ENCODE measurements at regions not wholly inside any gene's neighbourhood (a gene's known extent, or its start where the extent isn't known, plus 50 kb on each side); places are given as distances from the start of the nearest gene placed in this dataset.

- Histone ChIP-seq H3K9me3 (replicated peaks) (no peaks in the 10 kb centered on the region), H3K4me1 (replicated peaks) (no peaks in the 10 kb centered on the region), H3K36me3 (no peaks in the 10 kb centered on the region), H3K27ac (no peak overlapping the region), H3K27me3 (replicated peaks) (no peaks in the 10 kb centered on the region), H3K4me3 (no peak overlapping the region)
- DNase-seq (ENCODE audit: low read depth in 1 of 2, low spot score in 2 of 2), result no peak
Measured at GRCh38 chr21:20730441-20730840, 267.8 kb upstream of the NCAM2 start.

- no peak overlapping the region for H3K27ac ChIP-seq
- no peaks in the 10 kb centered on the region for H3K4me1 ChIP-seq (replicated peaks)
- no peak overlapping the region for H3K4me3 ChIP-seq
- H3K27me3 ChIP-seq (replicated peaks), result no peaks in the 10 kb centered on the region
- H3K9me3 ChIP-seq (replicated peaks), result peaks cover 3% of the 10 kb centered on the region; the same call in 1 of the 2 replicates
- no peaks in the 10 kb centered on the region for H3K36me3 ChIP-seq
- no peak for DNase-seq (ENCODE audit: low read depth in 1 of 2, low spot score in 2 of 2)
Measured at GRCh38 chr21:20735257-20735656, 263.0 kb upstream of the NCAM2 start.

GRCh38 chr21:20737227-20737913, 260.8 kb upstream of the NCAM2 start:
- Histone ChIP-seq H3K27ac (no peak overlapping the region), H3K36me3 (no peaks in the 10 kb centered on the region), H3K4me1 (replicated peaks) (no peaks in the 10 kb centered on the region), H3K27me3 (replicated peaks) (no peaks in the 10 kb centered on the region), H3K9me3 (replicated peaks) (peaks cover 3% of the 10 kb centered on the region; the same call in 1 of the 2 replicates), H3K4me3 (no peak overlapping the region)
- no peak for DNase-seq (ENCODE audit: low read depth in 1 of 2, low spot score in 2 of 2)

- H3K36me3 ChIP-seq, result no peaks in the 10 kb centered on the region
- H3K9me3 ChIP-seq (replicated peaks), result peaks cover 3% of the 10 kb centered on the region; the same call in 1 of the 2 replicates
- DNase-seq (ENCODE audit: low read depth in 1 of 2, low spot score in 2 of 2), result no peak
- H3K27me3 ChIP-seq (replicated peaks), result no peaks in the 10 kb centered on the region
- H3K4me1 ChIP-seq (replicated peaks), result no peaks in the 10 kb centered on the region
- no peak overlapping the region for H3K27ac ChIP-seq
- no peak overlapping the region for H3K4me3 ChIP-seq
Measured at GRCh38 chr21:20739421-20739820, 258.8 kb upstream of the NCAM2 start.

- no peaks in the 10 kb centered on the region for H3K36me3 ChIP-seq
- H3K4me1 ChIP-seq (replicated peaks), result no peaks in the 10 kb centered on the region
- DNase-seq (ENCODE audit: low read depth in 1 of 2, low spot score in 2 of 2), result no peak
- no peak overlapping the region for H3K27ac ChIP-seq
- H3K27me3 ChIP-seq (replicated peaks), result no peaks in the 10 kb centered on the region
- H3K4me3 ChIP-seq, result no peak overlapping the region
- H3K9me3 ChIP-seq (replicated peaks), result peaks cover 3% of the 10 kb centered on the region; the same call in 1 of the 2 replicates
Measured at GRCh38 chr21:20741445-20741844, 256.8 kb upstream of the NCAM2 start.

GRCh38 chr21:20760221-20760620, 238.0 kb upstream of the NCAM2 start:
- H3K4me1 ChIP-seq (replicated peaks), result no peaks in the 10 kb centered on the region
- no peak for DNase-seq (ENCODE audit: low read depth in 1 of 2, low spot score in 2 of 2)

GRCh38 chr21:20774737-20775136, 223.5 kb upstream of the NCAM2 start:
- Histone ChIP-seq H3K9me3 (replicated peaks) (peaks cover 2% of the 10 kb centered on the region), H3K4me3 (no peak overlapping the region), H3K27me3 (replicated peaks) (no peaks in the 10 kb centered on the region), H3K36me3 (no peaks in the 10 kb centered on the region), H3K27ac (no peak overlapping the region), H3K4me1 (replicated peaks) (no peaks in the 10 kb centered on the region)
- no peak for DNase-seq (ENCODE audit: low read depth in 1 of 2, low spot score in 2 of 2)

More at GRCh38 chr21:20760221-20760620, 238.0 kb upstream of the NCAM2 start:
- H3K27me3 ChIP-seq (replicated peaks), result no peaks in the 10 kb centered on the region
- H3K36me3 ChIP-seq, result no peaks in the 10 kb centered on the region
- no peak overlapping the region for H3K27ac ChIP-seq
- no peak overlapping the region for H3K4me3 ChIP-seq
- no peaks in the 10 kb centered on the region for H3K9me3 ChIP-seq (replicated peaks)

GRCh38 chr21:20779321-20779720, 218.9 kb upstream of the NCAM2 start:
- Histone ChIP-seq H3K27ac (no peak overlapping the region), H3K9me3 (replicated peaks) (peaks cover 3% of the 10 kb centered on the region), H3K4me1 (replicated peaks) (no peaks in the 10 kb centered on the region), H3K36me3 (no peaks in the 10 kb centered on the region), H3K4me3 (no peak overlapping the region), H3K27me3 (replicated peaks) (no peaks in the 10 kb centered on the region)
- no peak for DNase-seq (ENCODE audit: low read depth in 1 of 2, low spot score in 2 of 2)

- H3K4me1 ChIP-seq (replicated peaks), result no peaks in the 10 kb centered on the region
- DNase-seq (ENCODE audit: low read depth in 1 of 2, low spot score in 2 of 2), result no peak
- no peak overlapping the region for H3K4me3 ChIP-seq
- H3K27ac ChIP-seq, result no peak overlapping the region
- H3K27me3 ChIP-seq (replicated peaks), result no peaks in the 10 kb centered on the region
- H3K9me3 ChIP-seq (replicated peaks), result peaks cover 4% of the 10 kb centered on the region; the same call in 1 of the 2 replicates
- no peaks in the 10 kb centered on the region for H3K36me3 ChIP-seq
Measured at GRCh38 chr21:20783611-20784010, 214.6 kb upstream of the NCAM2 start.

- no peak for DNase-seq (ENCODE audit: low read depth in 1 of 2, low spot score in 2 of 2)
- H3K4me1 ChIP-seq (replicated peaks), result no peaks in the 10 kb centered on the region
- no peaks in the 10 kb centered on the region for H3K27me3 ChIP-seq (replicated peaks)
- H3K36me3 ChIP-seq, result no peaks in the 10 kb centered on the region
- H3K9me3 ChIP-seq (replicated peaks), result 0 out of 2 replicates have a peak, but pooled peaks cover 2% of the 10 kb centered on the region
- H3K27ac ChIP-seq, result no peak overlapping the region
- no peak overlapping the region for H3K4me3 ChIP-seq
Measured at GRCh38 chr21:20789729-20790500, 208.3 kb upstream of the NCAM2 start.

- H3K4me3 ChIP-seq, result no peak overlapping the region
- no peaks in the 10 kb centered on the region; the same call in 1 of the 2 replicates for H3K9me3 ChIP-seq (replicated peaks)
- H3K4me1 ChIP-seq (replicated peaks), result no peaks in the 10 kb centered on the region
- no peak overlapping the region for H3K27ac ChIP-seq
- H3K27me3 ChIP-seq (replicated peaks), result no peaks in the 10 kb centered on the region
- no peak for DNase-seq (ENCODE audit: low read depth in 1 of 2, low spot score in 2 of 2)
- H3K36me3 ChIP-seq, result no peaks in the 10 kb centered on the region
Measured at GRCh38 chr21:20800106-20800505, 198.1 kb upstream of the NCAM2 start.

- Histone ChIP-seq H3K36me3 (no peaks in the 10 kb centered on the region), H3K27ac (no peak overlapping the region), H3K4me1 (replicated peaks) (no peaks in the 10 kb centered on the region), H3K27me3 (replicated peaks) (no peaks in the 10 kb centered on the region), H3K9me3 (replicated peaks) (no peaks in the 10 kb centered on the region; the same call in 1 of the 2 replicates), H3K4me3 (no peak overlapping the region)
- DNase-seq (ENCODE audit: low read depth in 1 of 2, low spot score in 2 of 2), result no peak
Measured at GRCh38 chr21:20802201-20802600, 196.0 kb upstream of the NCAM2 start.

- no peak overlapping the region for H3K4me3 ChIP-seq
- H3K36me3 ChIP-seq, result no peaks in the 10 kb centered on the region
- no peaks in the 10 kb centered on the region for H3K27me3 ChIP-seq (replicated peaks)
- DNase-seq (ENCODE audit: low read depth in 1 of 2, low spot score in 2 of 2), result no peak
- H3K4me1 ChIP-seq (replicated peaks), result no peaks in the 10 kb centered on the region
- H3K9me3 ChIP-seq (replicated peaks), result no peaks in the 10 kb centered on the region; the same call in 1 of the 2 replicates
- H3K27ac ChIP-seq, result no peak overlapping the region
Measured at GRCh38 chr21:20802631-20803260, 195.5 kb upstream of the NCAM2 start.

- no peak overlapping the region for H3K4me3 ChIP-seq
- H3K9me3 ChIP-seq (replicated peaks), result peaks cover 3% of the 10 kb centered on the region; the same call in 1 of the 2 replicates
- no peaks in the 10 kb centered on the region for H3K4me1 ChIP-seq (replicated peaks)
- no peaks in the 10 kb centered on the region for H3K36me3 ChIP-seq
- H3K27ac ChIP-seq, result no peak overlapping the region
- no peak for DNase-seq (ENCODE audit: low read depth in 1 of 2, low spot score in 2 of 2)
- H3K27me3 ChIP-seq (replicated peaks), result no peaks in the 10 kb centered on the region
Measured at GRCh38 chr21:20811702-20812101, 186.5 kb upstream of the NCAM2 start.

All from SJSA1 (cell line).